Sigmoid colon (tissue), 6 donors: ENCODE measurements at regions not wholly inside any gene's neighbourhood (a gene's known extent, or its start where the extent isn't known, plus 50 kb on each side); places are given as distances from the start of the nearest gene placed in this dataset.

Experiments
- DNase-seq: peaks from one replicate; pipeline ENCODE4 v3.0.0-alpha.2; 2019
- H3K27ac ChIP-seq, 4 donors: fragments of 200-600 bp; sonication (generic); one replicate each; pipeline ENCODE4 v1.5.1; 2016 to 2019; ENCODE audit warnings: mild to moderate bottlenecking in 1 of 4
- H3K27me3 ChIP-seq, 3 donors: fragments of 200-600 bp; sonication (generic); one replicate each; pipeline ENCODE4 v1.5.1; 2019; ENCODE audit warnings: mild to moderate bottlenecking in 1 of 3
- H3K36me3 ChIP-seq, 4 donors: fragments of 200-600 bp; sonication (generic); one replicate each; pipeline ENCODE4 v1.5.1; 2016 to 2019
- H3K4me1 ChIP-seq, 4 donors: fragments of 200-600 bp; sonication (generic); one replicate each; pipeline ENCODE4 v1.5.1; 2017 to 2019
- H3K4me3 ChIP-seq, 4 donors: fragments of 200-600 bp; sonication (generic); one replicate each; pipeline ENCODE4 v1.5.1; 2017 to 2019; ENCODE audit warnings: mild to moderate bottlenecking in 2 of 4, moderate library complexity in 1 of 4
- H3K9me3 ChIP-seq, 4 donors: fragments of 200-600 bp in 3 of 4; sonication (generic) in 3 of 4; one replicate each; pipeline versions ENCODE4 v1.5.1 to v1.6.1; 2013 to 2019
- EP300 ChIP-seq, 4 donors: sonication (generic); formaldehyde crosslinking; IDR thresholded peaks; one replicate each; pipeline ENCODE4 v1.6.1; 2017; ENCODE audit warnings: antibody characterized with exemption in 4 of 4
- POLR2A ChIP-seq, 2 donors: fragments of 450-650 bp; IDR thresholded peaks; one replicate each; pipeline ENCODE4 v1.6.1; 2016; ENCODE audit warnings: antibody characterized with exemption in 2 of 2, mild to moderate bottlenecking in 2 of 2, moderate library complexity in 2 of 2
- POLR2AphosphoS5 ChIP-seq, 4 donors: sonication (generic); formaldehyde crosslinking; IDR thresholded peaks; one replicate each; pipeline ENCODE4 v1.6.1; 2017; ENCODE audit warnings: antibody characterized with exemption in 4 of 4
- WGBS, 2 donors: extraction: QIAGEN DNeasy Blood & Tissue Kit; methylation state at CpG; one replicate each; pipeline ENCODE4 v1.1.7; 2013; 5-methylcytosine and 5-hydroxymethylcytosine counted together
- intact Hi-C: fragments of 100-400 bp; cut with DNase I; formaldehyde crosslinking; loops from one replicate; pipeline ENCODE4 v1.15.1; 2023
- TF ChIP-seq, protein P1 (sequence below), 4 experiments: fragments of 450-650 bp in 3 of 4; fragments of 200-600 bp in 1 of 4; IDR thresholded peaks; one replicate each; pipeline ENCODE4 v1.5.1; 2016 to 2019; ENCODE audit warnings: antibody characterized with exemption in 4 of 4, mild to moderate bottlenecking in 3 of 4, moderate library complexity in 2 of 4
- donor health status: healthy with polysubstance abuse.
- donor health status: healthy.

DNA sequence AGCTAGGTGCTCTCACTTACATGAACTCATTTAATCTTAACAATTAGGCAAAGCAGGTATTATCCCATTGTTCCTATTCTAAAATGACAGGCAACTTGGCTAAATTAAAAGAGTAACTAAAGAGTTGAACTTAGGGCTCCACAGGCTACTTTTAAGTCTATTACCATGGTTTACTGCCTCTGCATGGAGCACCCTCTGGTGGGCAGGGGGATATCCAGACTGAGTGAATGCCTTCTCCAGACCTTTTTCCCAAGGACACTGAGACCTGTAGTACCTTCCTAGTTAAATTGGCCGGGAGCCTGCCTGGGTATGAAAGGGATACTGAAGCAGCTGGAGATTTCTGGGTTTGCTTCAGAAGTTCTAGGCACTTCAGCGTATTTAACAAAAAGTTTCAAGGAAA lies 238.1 kb downstream of the ELAVL2 start:
- Histone ChIP-seq H3K4me3 (no peak overlapping the region), H3K27ac (no peak overlapping the region), H3K4me1 (peaks cover 0 to 16% (median 3%) of the 10 kb centered on the region in 4 donors), H3K27me3 (no peaks in the 10 kb centered on the region), H3K36me3 (no peaks in the 10 kb centered on the region), H3K9me3 (no peaks in the 10 kb centered on the region)
- TF ChIP-seq POLR2A (IDR thresholded peaks at IDR 0.05) = no peak
- intact Hi-C loops = no loop called here
- 92% methylated on average over 2 of the region's 2 CpGs for WGBS, 2 donors
- no peak for DNase-seq

DNA sequence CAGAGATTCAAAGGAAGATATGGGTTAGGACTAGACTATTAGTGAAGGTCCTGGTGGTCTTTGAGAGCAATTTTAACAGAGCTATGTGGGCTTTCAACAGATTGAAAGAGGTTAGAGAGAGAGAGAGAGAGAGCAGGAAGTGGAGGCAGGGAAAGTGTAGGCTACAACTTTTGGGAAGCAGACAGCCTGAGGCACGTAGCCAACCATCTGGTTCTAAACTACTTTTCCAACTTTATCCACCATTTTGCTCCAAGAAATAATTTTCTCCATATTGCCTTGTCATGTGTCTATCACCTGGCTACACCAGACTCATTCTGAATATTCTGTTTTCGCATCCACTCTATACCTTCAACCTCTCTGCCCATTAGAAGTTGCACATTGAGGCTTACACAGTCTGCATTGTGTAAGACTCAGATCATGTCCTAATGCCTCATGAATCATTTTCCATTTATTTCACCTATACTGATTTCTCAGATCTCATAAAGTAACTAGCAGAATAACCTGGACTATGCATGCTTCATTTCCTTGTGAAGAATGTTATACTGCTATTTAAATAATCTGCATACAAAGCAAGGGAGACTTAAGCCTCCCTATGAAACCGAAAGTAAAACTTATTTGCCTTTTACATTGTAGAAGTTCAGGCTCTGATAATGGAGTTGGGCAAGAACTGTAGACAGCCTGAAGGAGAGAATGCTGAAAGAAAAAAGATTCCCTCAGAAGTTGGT lies 235.6 kb downstream of the ELAVL2 start:
- TF ChIP-seq POLR2A (IDR thresholded peaks at IDR 0.05) (no peak), EP300 (IDR thresholded peaks at IDR 0.05) (no peak), POLR2AphosphoS5 (IDR thresholded peaks at IDR 0.05) (no peak)
- TF ChIP-seq, protein P1, sequence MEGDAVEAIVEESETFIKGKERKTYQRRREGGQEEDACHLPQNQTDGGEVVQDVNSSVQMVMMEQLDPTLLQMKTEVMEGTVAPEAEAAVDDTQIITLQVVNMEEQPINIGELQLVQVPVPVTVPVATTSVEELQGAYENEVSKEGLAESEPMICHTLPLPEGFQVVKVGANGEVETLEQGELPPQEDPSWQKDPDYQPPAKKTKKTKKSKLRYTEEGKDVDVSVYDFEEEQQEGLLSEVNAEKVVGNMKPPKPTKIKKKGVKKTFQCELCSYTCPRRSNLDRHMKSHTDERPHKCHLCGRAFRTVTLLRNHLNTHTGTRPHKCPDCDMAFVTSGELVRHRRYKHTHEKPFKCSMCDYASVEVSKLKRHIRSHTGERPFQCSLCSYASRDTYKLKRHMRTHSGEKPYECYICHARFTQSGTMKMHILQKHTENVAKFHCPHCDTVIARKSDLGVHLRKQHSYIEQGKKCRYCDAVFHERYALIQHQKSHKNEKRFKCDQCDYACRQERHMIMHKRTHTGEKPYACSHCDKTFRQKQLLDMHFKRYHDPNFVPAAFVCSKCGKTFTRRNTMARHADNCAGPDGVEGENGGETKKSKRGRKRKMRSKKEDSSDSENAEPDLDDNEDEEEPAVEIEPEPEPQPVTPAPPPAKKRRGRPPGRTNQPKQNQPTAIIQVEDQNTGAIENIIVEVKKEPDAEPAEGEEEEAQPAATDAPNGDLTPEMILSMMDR (IDR thresholded peaks at IDR 0.05) = no peak
- WGBS, 2 donors = 67 to 72% methylated on average over 3 of the region's 3 CpGs
- Histone ChIP-seq H3K27me3 (no peaks in the 10 kb centered on the region), H3K27ac (no peak overlapping the region), H3K36me3 (no peaks in the 10 kb centered on the region), H3K9me3 (no peaks in the 10 kb centered on the region), H3K4me3 (peak overlapping the region in 2 of 4 donors; percentile 6 to 11), H3K4me1 (peaks cover 0 to 16% (median 3%) of the 10 kb centered on the region in 4 donors)
- intact Hi-C loops = no loop called here
- no peak for DNase-seq

DNA sequence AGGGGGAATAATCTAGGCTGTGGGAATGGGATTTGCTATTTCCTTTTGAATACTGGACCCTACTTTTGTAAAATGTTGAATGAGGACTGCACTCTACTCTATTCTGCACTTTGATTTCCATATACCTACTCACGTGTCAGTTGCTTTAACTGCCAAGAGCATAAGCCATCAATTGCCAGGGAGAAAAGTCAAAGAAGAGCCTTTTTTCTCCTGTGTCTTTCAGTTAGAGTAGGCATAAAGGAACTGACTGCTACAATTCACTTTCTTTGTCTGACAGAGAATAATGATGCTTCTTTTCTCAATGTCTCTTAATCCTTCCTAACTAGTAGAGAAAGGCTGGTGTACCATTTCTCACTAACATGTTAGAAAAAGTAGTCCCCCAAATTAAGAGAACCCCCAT lies 231.6 kb downstream of the ELAVL2 start:
- no peak for DNase-seq
- Histone ChIP-seq H3K27me3 (no peaks in the 10 kb centered on the region), H3K4me3 (no peak overlapping the region), H3K9me3 (no peaks in the 10 kb centered on the region), H3K36me3 (no peaks in the 10 kb centered on the region), H3K27ac (no peak overlapping the region), H3K4me1 (peaks cover 0 to 9% (median 3%) of the 10 kb centered on the region in 4 donors)
- TF ChIP-seq POLR2AphosphoS5 (IDR thresholded peaks at IDR 0.05) (no peak), EP300 (IDR thresholded peaks at IDR 0.05) (no peak), POLR2A (IDR thresholded peaks at IDR 0.05) (no peak)
- TF ChIP-seq, protein P1 (IDR thresholded peaks at IDR 0.05) = no peak
- WGBS, 2 donors = 86% methylated on average over 1 of the region's 1 CpG
- intact Hi-C loops = no loop called here

DNA sequence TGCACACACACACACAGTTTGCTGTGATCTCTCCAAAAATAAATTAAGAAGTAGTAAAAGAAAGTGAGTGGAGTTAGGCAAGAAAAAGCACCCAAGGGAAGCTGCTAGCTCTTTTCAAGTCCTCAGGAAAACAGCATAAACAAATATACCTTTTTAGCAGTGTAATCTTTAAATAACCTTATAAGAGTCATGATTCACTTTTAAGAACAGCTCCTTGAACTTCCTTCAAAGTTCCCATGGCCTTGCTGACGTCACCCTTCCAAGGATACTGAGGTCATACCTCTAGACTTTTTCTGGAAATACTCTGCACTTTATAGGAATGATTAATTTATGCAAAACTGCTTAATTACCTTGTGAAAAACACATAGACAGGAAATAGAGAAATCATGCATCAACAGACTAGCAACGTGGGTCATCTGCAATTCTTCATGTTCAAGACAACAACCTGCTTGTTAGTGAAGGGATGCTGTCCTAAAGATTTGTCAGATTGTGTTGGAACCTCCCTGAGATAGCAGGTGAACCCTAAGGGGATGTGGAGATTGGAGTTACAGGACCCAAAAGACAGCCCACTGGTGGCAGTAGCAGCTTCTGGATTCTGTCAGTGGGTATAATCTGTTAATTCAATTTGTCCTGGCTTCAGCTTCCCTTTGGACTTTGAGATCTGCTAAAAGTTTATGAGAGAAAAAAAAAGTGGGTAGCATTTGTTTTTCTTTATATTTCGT lies 229.0 kb downstream of the ELAVL2 start:
- 33 to 57% methylated on average over 3 of the region's 3 CpGs for WGBS, 2 donors

DNA sequence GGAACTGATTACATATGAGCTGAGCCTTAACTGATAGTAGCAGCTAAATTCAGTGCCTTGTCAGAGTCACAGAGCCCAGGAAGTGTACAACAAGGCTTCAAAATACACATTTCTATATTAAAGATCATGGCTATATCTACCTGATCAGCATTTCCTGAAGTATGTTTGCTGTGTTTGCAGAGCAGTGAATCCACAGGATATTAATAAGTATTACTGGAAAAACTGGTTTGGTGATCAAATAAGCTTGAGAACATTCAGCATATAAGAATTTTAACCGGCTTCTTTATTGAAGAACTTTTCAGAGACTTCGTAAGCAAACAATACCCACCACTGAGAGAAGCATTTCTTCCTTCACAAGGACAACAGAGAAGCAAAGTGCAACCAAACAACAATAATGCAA lies 227.0 kb downstream of the ELAVL2 start:
- intact Hi-C loops = no loop called here
- TF ChIP-seq POLR2AphosphoS5 (IDR thresholded peaks at IDR 0.05) (no peak), EP300 (IDR thresholded peaks at IDR 0.05) (no peak), POLR2A (IDR thresholded peaks at IDR 0.05) (no peak)
- TF ChIP-seq, protein P1 (IDR thresholded peaks at IDR 0.05) = no peak
- no peak overlapping the region for H3K27ac ChIP-seq
- WGBS, 2 donors = 39 to 81% methylated on average over 2 of the region's 2 CpGs
- H3K4me3 ChIP-seq = no peak overlapping the region
- H3K9me3 ChIP-seq = no peaks in the 10 kb centered on the region
- H3K27me3 ChIP-seq = no peaks in the 10 kb centered on the region
- no peak for DNase-seq
- no peaks in the 10 kb centered on the region for H3K4me1 ChIP-seq
- H3K36me3 ChIP-seq = no peaks in the 10 kb centered on the region

More for the DNA sequence above, 229.0 kb downstream of the ELAVL2 start:
- no peak for DNase-seq
- no peaks in the 10 kb centered on the region for H3K4me1 ChIP-seq
- no peaks in the 10 kb centered on the region for H3K9me3 ChIP-seq
- no peak overlapping the region for H3K27ac ChIP-seq
- H3K4me3 ChIP-seq = no peak overlapping the region
- TF ChIP-seq POLR2AphosphoS5 (IDR thresholded peaks at IDR 0.05) (no peak), POLR2A (IDR thresholded peaks at IDR 0.05) (no peak), EP300 (IDR thresholded peaks at IDR 0.05) (no peak)
- TF ChIP-seq, protein P1 (IDR thresholded peaks at IDR 0.05) = no peak
- intact Hi-C loops = no loop called here
- no peaks in the 10 kb centered on the region for H3K27me3 ChIP-seq
- no peaks in the 10 kb centered on the region for H3K36me3 ChIP-seq
